ENCODE measurements at regions not wholly inside any gene's neighbourhood (a gene's known extent, or its start where the extent isn't known, plus 50 kb on each side); places are given as distances from the start of the nearest gene placed in this dataset.

DNA sequence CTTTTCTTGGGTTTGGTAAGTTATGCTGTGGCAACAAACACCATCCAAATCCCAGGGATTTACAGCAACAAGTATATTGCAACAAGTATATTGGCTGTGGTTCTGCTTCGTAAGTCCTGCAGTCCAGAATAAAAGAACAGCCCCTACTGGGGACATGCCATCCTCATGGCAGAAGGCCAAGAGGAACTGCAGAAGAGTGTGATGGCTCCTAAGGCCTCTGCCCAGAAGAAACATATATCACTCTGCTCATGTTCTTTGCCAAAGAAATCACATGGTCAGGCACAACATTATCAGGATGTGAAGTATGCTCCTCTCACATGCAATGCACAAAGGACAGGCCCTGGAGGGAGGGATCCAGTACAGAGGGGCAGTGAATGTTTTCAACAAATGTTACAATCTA, 159.6 kb upstream of the TAS2R1 start:
- no peaks in the 10 kb centered on the region for H3K4me1 ChIP-seq (ENCODE audit: control insufficient read depth, extremely low read depth, insufficient read depth, low read length)
- no peaks in the 10 kb centered on the region for H4K20me1 ChIP-seq (ENCODE audit: control insufficient read depth, extremely low read depth, insufficient read depth, low read length)
- no peaks in the 10 kb centered on the region for H3K79me2 ChIP-seq (ENCODE audit: control insufficient read depth, insufficient read depth, low read length)
- TF ChIP-seq, protein P1, sequence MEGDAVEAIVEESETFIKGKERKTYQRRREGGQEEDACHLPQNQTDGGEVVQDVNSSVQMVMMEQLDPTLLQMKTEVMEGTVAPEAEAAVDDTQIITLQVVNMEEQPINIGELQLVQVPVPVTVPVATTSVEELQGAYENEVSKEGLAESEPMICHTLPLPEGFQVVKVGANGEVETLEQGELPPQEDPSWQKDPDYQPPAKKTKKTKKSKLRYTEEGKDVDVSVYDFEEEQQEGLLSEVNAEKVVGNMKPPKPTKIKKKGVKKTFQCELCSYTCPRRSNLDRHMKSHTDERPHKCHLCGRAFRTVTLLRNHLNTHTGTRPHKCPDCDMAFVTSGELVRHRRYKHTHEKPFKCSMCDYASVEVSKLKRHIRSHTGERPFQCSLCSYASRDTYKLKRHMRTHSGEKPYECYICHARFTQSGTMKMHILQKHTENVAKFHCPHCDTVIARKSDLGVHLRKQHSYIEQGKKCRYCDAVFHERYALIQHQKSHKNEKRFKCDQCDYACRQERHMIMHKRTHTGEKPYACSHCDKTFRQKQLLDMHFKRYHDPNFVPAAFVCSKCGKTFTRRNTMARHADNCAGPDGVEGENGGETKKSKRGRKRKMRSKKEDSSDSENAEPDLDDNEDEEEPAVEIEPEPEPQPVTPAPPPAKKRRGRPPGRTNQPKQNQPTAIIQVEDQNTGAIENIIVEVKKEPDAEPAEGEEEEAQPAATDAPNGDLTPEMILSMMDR (optimal IDR thresholded peaks at IDR 0.05 in 1 of 3, IDR thresholded peaks at IDR 0.05 in 1 of 3, conservative IDR thresholded peaks at IDR 0.05 in 1 of 3; ENCODE audit: extremely low read depth in 1 of 3, insufficient read depth in 2 of 3, low read length in 3 of 3), result no peak
- no peak for TF ChIP-seq EZH2 (IDR thresholded peaks at IDR 0.05; ENCODE audit: low read length)
- H3K9ac ChIP-seq (ENCODE audit: control insufficient read depth, extremely low read depth, insufficient read depth, low read length), result no peak overlapping the region
- FAIRE-seq (no peak), DNase-seq (ENCODE audit: low read depth, low spot score) (no peak)
- dilution Hi-C loops (cut with MboI; ENCODE audit: extremely low pct_ligation_motif_present, low sequenced_read_pairs), result no loop called here
- H3K36me3 ChIP-seq (ENCODE audit: control insufficient read depth in 2 of 2, extremely low read depth in 1 of 2, insufficient read depth in 2 of 2, low read length in 2 of 2), result no peaks in the 10 kb centered on the region
- H3K4me3 ChIP-seq (ENCODE audit: control insufficient read depth in 2 of 3, extremely low read depth in 1 of 3, insufficient read depth in 2 of 3, low read depth in 1 of 3, low read length in 3 of 3), result no peak overlapping the region
- no peaks in the 10 kb centered on the region for H3K9me3 ChIP-seq (ENCODE audit: control insufficient read depth, low read depth, low read length)
- H3K27me3 ChIP-seq (ENCODE audit: control insufficient read depth, extremely low read depth, insufficient read depth, low read length), result no peaks in the 10 kb centered on the region
- H3K4me2 ChIP-seq (ENCODE audit: control insufficient read depth, extremely low read depth, insufficient read depth, low read depth, low read length), result no peak overlapping the region
- no peaks in the 10 kb centered on the region for H3K9me1 ChIP-seq (ENCODE audit: control insufficient read depth, extremely low read depth, insufficient read depth, low read length)
- no peak overlapping the region for H3K27ac ChIP-seq (ENCODE audit: control insufficient read depth, insufficient read depth, low read length)
- H2AFZ ChIP-seq (ENCODE audit: control insufficient read depth, low read length), result no peak overlapping the region

DNA sequence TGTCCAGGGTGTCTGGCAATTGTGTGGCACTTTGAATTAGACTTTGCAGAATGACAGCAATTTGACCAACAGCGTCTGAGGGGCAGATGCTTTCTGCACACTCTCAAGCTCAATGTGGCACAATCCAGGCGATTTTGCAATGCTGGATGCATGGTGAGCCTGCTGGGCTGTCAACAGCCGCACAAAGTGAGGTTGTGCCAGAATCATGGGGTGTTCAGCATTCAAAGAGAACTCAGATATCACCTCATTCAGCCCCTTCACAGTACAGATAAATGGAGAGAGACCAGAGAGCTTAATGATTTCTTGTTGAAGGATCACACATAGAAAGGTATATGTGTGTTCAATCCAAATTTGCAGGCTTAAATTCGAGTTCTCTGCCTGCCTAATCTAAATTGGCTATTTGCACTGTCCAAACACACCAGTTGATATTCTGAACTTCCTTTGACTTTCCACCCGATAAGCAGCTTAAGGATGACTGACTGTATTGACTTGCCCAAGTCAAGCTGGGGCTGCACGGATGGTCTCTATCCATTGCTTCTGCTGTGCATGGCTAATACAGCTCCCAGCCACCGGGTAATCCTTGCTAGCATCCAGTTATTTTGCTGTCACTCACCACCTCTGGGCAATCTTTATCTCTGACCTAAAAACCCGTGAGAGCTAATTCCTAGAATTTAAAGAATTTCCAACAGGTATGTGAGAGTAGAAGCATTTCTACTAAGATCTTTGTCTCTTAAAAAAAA, 157.9 kb upstream of the TAS2R1 start:
- Histone ChIP-seq H3K4me2 (ENCODE audit: control insufficient read depth, extremely low read depth, insufficient read depth, low read depth, low read length) (no peak overlapping the region), H3K27ac (ENCODE audit: control insufficient read depth, insufficient read depth, low read length) (no peak overlapping the region), H3K4me3 (ENCODE audit: control insufficient read depth in 2 of 3, extremely low read depth in 1 of 3, insufficient read depth in 2 of 3, low read depth in 1 of 3, low read length in 3 of 3) (no peak overlapping the region), H3K9ac (ENCODE audit: control insufficient read depth, extremely low read depth, insufficient read depth, low read length) (no peak overlapping the region), H3K79me2 (ENCODE audit: control insufficient read depth, insufficient read depth, low read length) (no peaks in the 10 kb centered on the region), H3K9me3 (ENCODE audit: control insufficient read depth, low read depth, low read length) (no peaks in the 10 kb centered on the region), H2AFZ (ENCODE audit: control insufficient read depth, low read length) (no peak overlapping the region), H3K4me1 (ENCODE audit: control insufficient read depth, extremely low read depth, insufficient read depth, low read length) (no peaks in the 10 kb centered on the region), H4K20me1 (ENCODE audit: control insufficient read depth, extremely low read depth, insufficient read depth, low read length) (no peaks in the 10 kb centered on the region), H3K36me3 (ENCODE audit: control insufficient read depth in 2 of 2, extremely low read depth in 1 of 2, insufficient read depth in 2 of 2, low read length in 2 of 2) (no peaks in the 10 kb centered on the region), H3K9me1 (ENCODE audit: control insufficient read depth, extremely low read depth, insufficient read depth, low read length) (no peaks in the 10 kb centered on the region), H3K27me3 (ENCODE audit: control insufficient read depth, extremely low read depth, insufficient read depth, low read length) (no peaks in the 10 kb centered on the region)
- dilution Hi-C loops (cut with MboI; ENCODE audit: extremely low pct_ligation_motif_present, low sequenced_read_pairs), result no loop called here
- FAIRE-seq, result no peak
- TF ChIP-seq EZH2 (IDR thresholded peaks at IDR 0.05; ENCODE audit: low read length), result no peak
- TF ChIP-seq, protein P1 (optimal IDR thresholded peaks at IDR 0.05 in 1 of 3, IDR thresholded peaks at IDR 0.05 in 1 of 3, conservative IDR thresholded peaks at IDR 0.05 in 1 of 3; ENCODE audit: extremely low read depth in 1 of 3, insufficient read depth in 2 of 3, low read length in 3 of 3), result no peak
- no peak for DNase-seq (ENCODE audit: low read depth, low spot score)
